Aorta (tissue), 5 donors: ENCODE measurements at regions not wholly inside any gene's neighbourhood (a gene's known extent, or its start where the extent isn't known, plus 50 kb on each side); places are given as distances from the start of the nearest gene placed in this dataset.

Experiments used
- ATAC-seq: fragments of 200-7000 bp; cut with Tn5 transposase; one replicate; pipeline ENCODE4 v1.9.1; 2022; ENCODE audit warnings: moderate library complexity; ENCODE audit not compliant: low FRiP score
- DNase-seq, 2 donors: peaks; one replicate each; pipeline ENCODE4 v3.0.0-alpha.2; 2020
- H3K27ac ChIP-seq, 2 donors: one replicate each; pipeline ENCODE4 v1.5.1; 2013; ENCODE audit warnings: low read length in 2 of 2, mild to moderate bottlenecking in 2 of 2, moderate library complexity in 2 of 2, control low read depth in 1 of 2, inconsistent platforms in 1 of 2, low read depth in 1 of 2
- H3K27me3 ChIP-seq, 2 donors: one replicate each; pipeline ENCODE4 v1.6.1; 2013; ENCODE audit warnings: control low read depth in 1 of 2, low read length in 1 of 2, mild to moderate bottlenecking in 1 of 2, moderate library complexity in 1 of 2; ENCODE audit not compliant: insufficient read depth in 2 of 2, control insufficient read depth in 1 of 2
- H3K36me3 ChIP-seq, 2 donors: one replicate each; pipeline ENCODE4 v1.6.1; 2013; ENCODE audit warnings: control low read depth in 1 of 2, low read length in 1 of 2, mild to moderate bottlenecking in 1 of 2; ENCODE audit not compliant: insufficient read depth in 2 of 2, control insufficient read depth in 1 of 2
- H3K4me1 ChIP-seq, 2 donors: one replicate each; pipeline ENCODE4 v1.6.1; 2013; ENCODE audit warnings: low read length in 2 of 2, control low read depth in 1 of 2, mild to moderate bottlenecking in 1 of 2, moderate library complexity in 1 of 2; ENCODE audit not compliant: insufficient read depth in 2 of 2, control insufficient read depth in 1 of 2
- H3K4me3 ChIP-seq, 2 donors: one replicate each; pipeline ENCODE4 v1.5.1; 2013; ENCODE audit warnings: low read length in 2 of 2, control low read depth in 1 of 2, mild to moderate bottlenecking in 1 of 2
- H3K9me3 ChIP-seq: one replicate; pipeline ENCODE4 v1.6.1; 2013; ENCODE audit warnings: mild to moderate bottlenecking, low read length; ENCODE audit not compliant: control insufficient read depth
- WGBS, 2 donors: extraction: QIAGEN DNeasy Blood & Tissue Kit; methylation state at CpG; one replicate each; pipeline ENCODE4 v1.1.7; 2013; 5-methylcytosine and 5-hydroxymethylcytosine counted together
- intact Hi-C, 2 donors: fragments of 100-400 bp; cut with DNase I; formaldehyde crosslinking; loops; one replicate each; pipeline versions ENCODE4 v1.14.2 to v1.15.0; 2022
- donor health status: healthy with polysubstance abuse.
- donor health status: Bipolar disorder and iron deficiency.
- donor health status: DM: no; HTN: no; CAD: no.
- donor health status: DM: no; HTN: no; CAD: no.
- donor health status: DM: yes; HTN: yes; CAD: no.

DNA sequence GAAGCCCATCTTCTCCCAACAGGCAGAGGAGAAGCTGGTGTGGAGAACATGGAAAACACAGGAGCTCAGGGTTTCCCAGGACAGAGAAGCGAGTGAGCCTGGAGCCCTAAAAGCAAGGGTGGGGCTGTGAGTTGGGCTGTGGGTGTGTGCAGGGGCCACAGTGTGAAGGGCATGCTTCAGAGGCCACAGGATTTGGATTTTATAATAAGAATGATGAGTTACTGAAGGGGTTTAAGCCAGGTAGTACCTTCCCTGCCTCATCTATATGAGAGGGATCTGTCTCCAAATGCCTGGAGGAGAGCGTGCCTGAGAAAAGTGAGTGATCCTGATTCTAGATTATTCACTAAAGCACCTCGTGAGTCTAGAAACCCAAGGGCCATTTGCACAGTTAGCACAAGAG lies 106.8 kb downstream of the VPREB1 start:
- ATAC-seq (no peak), DNase-seq (no peak)
- no peaks in the 10 kb centered on the region for H3K36me3 ChIP-seq
- H3K4me3 ChIP-seq = no peak overlapping the region
- no peak overlapping the region for H3K27ac ChIP-seq
- 59 to 74% methylated on average over 3 of the region's 3 CpGs for WGBS, 2 donors
- no peaks in the 10 kb centered on the region for H3K4me1 ChIP-seq
- intact Hi-C loops = no loop called here
- no peaks in the 10 kb centered on the region for H3K9me3 ChIP-seq
- no peaks in the 10 kb centered on the region for H3K27me3 ChIP-seq

DNA sequence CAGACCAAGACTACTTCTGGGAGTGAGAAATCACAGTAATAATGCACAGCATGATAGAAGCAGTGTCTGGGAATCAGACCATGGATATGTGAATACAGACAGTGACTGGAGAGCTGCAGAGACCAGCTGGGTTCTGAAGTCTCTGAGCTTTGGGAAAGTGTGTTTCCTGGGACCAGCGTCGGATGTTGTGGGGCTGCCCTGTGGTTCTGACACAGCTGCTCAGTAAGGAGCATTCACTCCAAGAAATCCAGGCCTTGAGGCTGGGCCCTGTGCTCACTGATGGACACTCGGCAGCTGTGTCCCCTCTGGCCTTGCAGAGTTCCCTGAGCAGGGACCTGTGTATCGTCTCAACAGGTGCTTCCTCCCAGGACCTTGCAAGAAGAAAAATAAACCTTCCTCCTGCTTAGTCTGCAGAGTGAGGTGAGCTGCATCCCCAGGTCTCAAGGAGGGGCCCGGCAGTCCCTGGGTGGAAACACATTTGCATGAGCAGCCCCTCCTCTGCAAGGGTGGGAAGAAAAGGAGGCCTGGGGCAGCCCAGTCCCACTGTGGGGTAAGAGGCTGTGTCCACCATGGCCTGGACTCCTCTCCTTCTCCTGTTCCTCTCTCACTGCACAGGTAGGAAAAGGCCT lies 107.9 kb downstream of the VPREB1 start:
- intact Hi-C loops = no loop called here
- Histone ChIP-seq H3K36me3 (no peaks in the 10 kb centered on the region), H3K27ac (no peak overlapping the region), H3K27me3 (no peaks in the 10 kb centered on the region), H3K9me3 (no peaks in the 10 kb centered on the region), H3K4me3 (no peak overlapping the region), H3K4me1 (no peaks in the 10 kb centered on the region)
- WGBS, 2 donors = 38% methylated on average over 5 of the region's 5 CpGs
- no peak for DNase-seq
- no peak for ATAC-seq

DNA sequence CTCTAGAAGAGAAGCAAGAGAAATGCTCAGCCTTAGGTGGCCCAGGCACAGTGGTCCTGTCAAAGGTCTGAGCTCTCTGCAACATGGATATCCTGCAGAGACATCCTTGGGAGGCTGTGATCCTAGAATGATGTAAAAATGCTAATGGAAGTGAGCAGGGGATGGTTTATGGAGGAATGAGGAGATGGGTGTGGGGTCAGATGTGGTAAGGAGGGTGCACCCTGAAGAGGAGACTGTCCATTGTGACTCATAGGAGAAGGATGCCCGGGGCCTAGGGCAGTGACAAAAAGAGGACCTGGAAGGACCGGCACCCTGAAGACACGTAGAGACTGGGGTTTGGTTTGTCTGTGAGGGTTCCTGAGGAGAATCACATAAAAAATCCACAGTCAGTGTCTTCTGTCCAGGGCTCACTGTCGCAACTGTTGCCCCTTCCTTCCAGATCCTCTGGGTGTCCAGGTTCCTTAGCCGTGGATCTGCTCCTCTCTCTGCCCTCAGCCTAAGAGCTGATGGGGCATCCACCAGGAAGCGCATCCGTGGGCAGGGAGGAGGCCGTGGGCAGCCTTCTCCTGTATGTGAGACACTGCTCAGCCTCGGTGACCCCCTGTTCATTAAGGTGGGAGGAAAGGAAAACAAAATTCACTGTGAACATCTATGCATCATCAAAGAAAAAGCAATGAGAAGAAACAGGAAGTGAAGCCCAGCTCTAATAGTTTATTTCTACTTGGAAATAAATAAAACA lies 110.7 kb downstream of the VPREB1 start:
- no peak overlapping the region for H3K4me3 ChIP-seq
- H3K4me1 ChIP-seq = no peaks in the 10 kb centered on the region
- intact Hi-C loops = no loop called here
- ATAC-seq (no peak), DNase-seq (no peak)
- WGBS, 2 donors = 68 to 74% methylated on average over 9 of the region's 9 CpGs
- H3K27me3 ChIP-seq = no peaks in the 10 kb centered on the region
- H3K36me3 ChIP-seq = no peaks in the 10 kb centered on the region
- no peak overlapping the region for H3K27ac ChIP-seq
- H3K9me3 ChIP-seq = no peaks in the 10 kb centered on the region

DNA sequence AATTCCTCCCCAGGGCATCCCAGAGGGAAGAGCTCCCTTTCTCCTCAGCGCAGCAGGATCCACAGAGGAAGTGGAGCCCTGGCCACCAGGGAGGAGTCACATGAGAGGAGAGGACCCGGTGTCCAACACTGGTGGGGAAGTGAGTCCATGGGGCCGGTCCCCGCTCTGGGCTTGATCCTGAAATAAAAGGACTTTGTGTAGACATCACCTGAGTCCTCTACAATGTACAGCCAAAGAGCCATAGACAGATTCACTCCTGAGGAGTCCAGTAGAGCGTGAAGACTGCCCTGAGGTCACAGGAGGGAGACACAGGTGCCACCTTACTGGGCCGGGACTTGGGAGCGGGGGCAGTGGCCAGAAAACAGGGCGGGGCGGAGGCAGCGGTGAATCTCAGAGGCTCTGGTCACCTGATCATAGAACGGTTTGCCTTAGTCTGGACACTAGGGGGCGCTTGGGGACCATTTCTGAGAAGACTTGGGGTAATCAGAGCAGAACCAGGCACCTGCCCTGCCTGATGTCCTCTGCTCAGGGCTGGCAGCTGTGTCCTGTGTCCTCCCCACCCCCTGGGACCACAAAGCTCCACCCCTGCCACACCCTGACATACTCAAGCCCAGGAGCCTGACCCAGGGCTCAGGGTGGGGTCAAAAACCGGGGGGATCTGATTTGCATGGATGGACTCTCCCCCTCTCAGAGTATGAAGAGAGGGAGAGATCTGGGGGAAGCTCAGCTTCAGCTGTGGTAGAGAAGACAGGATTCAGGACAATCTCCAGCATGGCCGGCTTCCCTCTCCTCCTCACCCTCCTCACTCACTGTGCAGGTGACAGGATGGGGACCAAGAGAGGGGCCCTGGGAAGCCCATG lies 112.7 kb downstream of the VPREB1 start:
- 23 to 24% methylated on average over 14 of the region's 14 CpGs for WGBS, 2 donors
- Histone ChIP-seq H3K36me3 (no peaks in the 10 kb centered on the region), H3K9me3 (no peaks in the 10 kb centered on the region), H3K4me1 (no peaks in the 10 kb centered on the region), H3K27ac (no peak overlapping the region), H3K27me3 (no peaks in the 10 kb centered on the region), H3K4me3 (no peak overlapping the region)
- DNase-seq (peak in 1 of 2 donors; percentile 77), ATAC-seq (peak; percentile 59)
- intact Hi-C loops = no loop called here

DNA sequence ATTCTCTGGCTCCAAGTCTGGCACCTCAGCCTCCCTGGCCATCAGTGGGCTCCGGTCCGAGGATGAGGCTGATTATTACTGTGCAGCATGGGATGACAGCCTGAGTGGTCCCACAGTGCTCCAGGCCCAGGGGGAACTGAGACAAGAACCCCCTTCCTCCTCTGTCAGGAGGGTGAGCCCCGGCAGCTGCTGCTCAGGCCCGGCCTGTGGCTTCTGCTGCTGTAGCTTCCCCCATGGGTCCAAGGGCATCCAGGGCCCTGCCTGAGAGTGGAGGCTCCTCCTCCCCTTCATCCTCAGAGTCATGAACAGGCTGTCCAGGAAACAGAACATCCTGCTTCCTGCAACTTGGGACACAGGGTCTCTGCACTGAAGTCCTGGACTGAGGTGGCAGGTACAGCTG lies 113.6 kb downstream of the VPREB1 start:
- H3K27me3 ChIP-seq = no peaks in the 10 kb centered on the region
- ATAC-seq = no peak
- WGBS, 2 donors = 77 to 80% methylated on average over 4 of the region's 4 CpGs

DNA sequence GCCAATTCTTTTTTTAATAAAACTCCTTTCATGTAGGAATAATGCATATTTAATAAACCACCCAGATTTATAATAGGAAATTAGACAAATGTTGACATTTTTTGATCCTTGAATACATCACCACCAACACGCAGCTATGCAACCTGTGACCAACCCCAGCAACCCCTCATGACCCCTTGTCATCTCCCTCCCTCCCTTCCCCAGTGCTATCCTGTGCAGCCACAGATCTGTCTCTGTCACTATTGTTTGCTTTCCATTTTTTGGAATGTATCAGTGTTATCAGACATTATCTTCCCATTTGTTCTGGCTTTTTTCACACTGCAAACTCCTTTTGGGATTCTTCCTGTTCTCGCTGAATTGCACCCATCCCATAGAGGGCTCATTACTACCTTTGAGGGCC lies 114.1 kb downstream of the VPREB1 start:
- no peak for DNase-seq

More for the DNA sequence above, 113.6 kb downstream of the VPREB1 start:
- no peak for DNase-seq
- Histone ChIP-seq H3K4me3 (no peak overlapping the region), H3K9me3 (no peaks in the 10 kb centered on the region), H3K27ac (no peak overlapping the region), H3K36me3 (no peaks in the 10 kb centered on the region), H3K4me1 (no peaks in the 10 kb centered on the region)
- intact Hi-C loops = no loop called here

DNA sequence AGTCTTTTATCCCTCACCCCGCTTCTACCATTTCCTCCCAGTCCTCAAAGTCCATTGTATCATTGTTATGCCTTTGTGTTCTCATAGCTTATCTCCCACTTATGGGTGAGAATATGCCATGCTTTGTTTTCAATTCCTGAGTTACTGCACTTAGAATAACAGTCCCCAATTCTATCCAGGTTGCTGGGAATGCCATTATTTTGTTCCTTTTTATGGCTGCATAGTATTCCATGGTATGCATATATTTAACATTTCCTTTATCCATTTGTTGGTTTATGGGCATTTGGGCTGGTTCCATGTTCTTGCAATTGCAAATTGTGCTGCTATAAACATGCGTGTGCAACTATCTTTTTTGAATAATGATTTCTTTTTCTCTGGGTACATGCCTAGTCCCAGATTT lies 114.9 kb downstream of the VPREB1 start:
- ATAC-seq (no peak), DNase-seq (no peak)
- 70 to 81% methylated on average over 2 of the region's 2 CpGs for WGBS, 2 donors
- H3K27me3 ChIP-seq = no peaks in the 10 kb centered on the region
- intact Hi-C loops = no loop called here
- no peak overlapping the region for H3K4me3 ChIP-seq
- H3K27ac ChIP-seq = no peak overlapping the region
- H3K4me1 ChIP-seq = no peaks in the 10 kb centered on the region
- no peaks in the 10 kb centered on the region for H3K9me3 ChIP-seq
- H3K36me3 ChIP-seq = no peaks in the 10 kb centered on the region

More for the DNA sequence above, 114.1 kb downstream of the VPREB1 start:
- no peak overlapping the region for H3K27ac ChIP-seq
- H3K36me3 ChIP-seq = no peaks in the 10 kb centered on the region
- no peak for ATAC-seq
- H3K9me3 ChIP-seq = no peaks in the 10 kb centered on the region
- intact Hi-C loops = no loop called here
- H3K27me3 ChIP-seq = no peaks in the 10 kb centered on the region
- H3K4me1 ChIP-seq = no peaks in the 10 kb centered on the region
- no peak overlapping the region for H3K4me3 ChIP-seq
- 57 to 63% methylated on average over 2 of the region's 2 CpGs for WGBS, 2 donors

DNA sequence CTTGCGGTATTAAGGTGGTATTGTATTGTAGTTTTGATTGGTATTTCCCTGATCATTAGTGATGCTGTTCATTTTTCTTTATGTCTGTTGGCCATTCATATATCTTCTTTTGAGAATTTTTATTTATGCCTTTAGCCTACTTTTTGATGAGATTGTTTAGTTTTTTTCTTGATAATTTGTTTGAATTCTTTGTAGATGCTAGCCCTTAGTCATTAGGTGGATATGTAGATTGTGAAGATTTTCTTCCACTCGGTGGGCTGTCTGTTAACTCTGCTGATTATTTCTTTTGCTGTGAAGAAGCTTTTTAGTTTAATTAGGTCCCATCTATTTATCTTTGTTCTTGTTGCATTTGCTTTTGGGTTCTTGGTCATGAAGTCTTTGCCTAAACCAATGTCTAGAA lies 115.4 kb downstream of the VPREB1 start:
- Histone ChIP-seq H3K9me3 (no peaks in the 10 kb centered on the region), H3K27ac (no peak overlapping the region), H3K27me3 (no peaks in the 10 kb centered on the region), H3K4me3 (no peak overlapping the region), H3K36me3 (no peaks in the 10 kb centered on the region), H3K4me1 (no peaks in the 10 kb centered on the region)
- ATAC-seq = no peak
- intact Hi-C loops = no loop called here
- DNase-seq = no peak
- WGBS, 2 donors = 68 to 85% methylated on average over 2 of the region's 2 CpGs
